ENCODE measurements at regions not wholly inside any gene's neighbourhood (a gene's known extent, or its start where the extent isn't known, plus 50 kb on each side); places are given as distances from the start of the nearest gene placed in this dataset.

DNA sequence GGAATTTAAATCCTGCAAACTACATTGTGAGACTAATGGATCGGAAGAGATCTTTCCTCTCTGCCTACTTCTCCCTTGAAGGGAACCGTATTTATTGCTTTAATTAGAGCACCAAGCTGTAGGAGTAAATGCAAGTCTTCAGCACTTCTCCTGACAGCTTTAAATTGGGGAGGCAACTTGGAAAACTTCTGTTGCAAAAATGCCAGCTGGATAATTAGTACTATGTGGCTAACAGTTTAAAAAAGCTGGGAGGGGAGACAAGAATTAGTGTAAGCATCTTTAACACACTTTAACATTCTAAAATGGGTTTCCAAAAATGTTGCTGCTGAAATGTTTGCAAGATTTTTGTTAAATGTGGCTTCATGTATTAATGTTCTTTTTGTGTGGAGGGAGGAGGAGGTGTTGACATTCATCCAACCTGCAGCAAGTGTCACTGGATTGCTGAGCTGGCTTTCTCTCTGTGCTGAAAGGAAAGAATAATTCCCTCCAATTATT lies 108.5 kb downstream of the PCTP start:
- TF ChIP-seq, protein P1, sequence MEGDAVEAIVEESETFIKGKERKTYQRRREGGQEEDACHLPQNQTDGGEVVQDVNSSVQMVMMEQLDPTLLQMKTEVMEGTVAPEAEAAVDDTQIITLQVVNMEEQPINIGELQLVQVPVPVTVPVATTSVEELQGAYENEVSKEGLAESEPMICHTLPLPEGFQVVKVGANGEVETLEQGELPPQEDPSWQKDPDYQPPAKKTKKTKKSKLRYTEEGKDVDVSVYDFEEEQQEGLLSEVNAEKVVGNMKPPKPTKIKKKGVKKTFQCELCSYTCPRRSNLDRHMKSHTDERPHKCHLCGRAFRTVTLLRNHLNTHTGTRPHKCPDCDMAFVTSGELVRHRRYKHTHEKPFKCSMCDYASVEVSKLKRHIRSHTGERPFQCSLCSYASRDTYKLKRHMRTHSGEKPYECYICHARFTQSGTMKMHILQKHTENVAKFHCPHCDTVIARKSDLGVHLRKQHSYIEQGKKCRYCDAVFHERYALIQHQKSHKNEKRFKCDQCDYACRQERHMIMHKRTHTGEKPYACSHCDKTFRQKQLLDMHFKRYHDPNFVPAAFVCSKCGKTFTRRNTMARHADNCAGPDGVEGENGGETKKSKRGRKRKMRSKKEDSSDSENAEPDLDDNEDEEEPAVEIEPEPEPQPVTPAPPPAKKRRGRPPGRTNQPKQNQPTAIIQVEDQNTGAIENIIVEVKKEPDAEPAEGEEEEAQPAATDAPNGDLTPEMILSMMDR (IDR thresholded peaks at IDR 0.05) = no peak
- no peak for TF ChIP-seq POLR2A (IDR thresholded peaks at IDR 0.05)
